H1 (cell line): ENCODE measurements at regions not wholly inside any gene's neighbourhood (a gene's known extent, or its start where the extent isn't known, plus 50 kb on each side); places are given as distances from the start of the nearest gene placed in this dataset.

Experiments used
- CEBPB ChIP-seq: IDR thresholded peaks from 2 replicates; pipeline ENCODE4 v1.6.1; 2012; ENCODE audit warnings: low read depth, low read length
- CHD1 ChIP-seq: IDR thresholded peaks from 2 replicates; pipeline ENCODE4 v1.6.1; 2012; ENCODE audit warnings: low read depth, low read length, improper control_type of control experiment
- EGR1 ChIP-seq: IDR thresholded peaks from 2 replicates; pipeline ENCODE4 v1.6.1; 2011; ENCODE audit warnings: low read depth, low read length, borderline replicate concordance
- HDAC2 ChIP-seq, 2 experiments: fragments of 300-600 bp in 1 of 2; sonication (generic) in 1 of 2; IDR thresholded peaks; 2 replicates each; pipeline ENCODE4 v1.6.1; 2011 to 2012; ENCODE audit warnings: low read depth in 2 of 2, low read length in 2 of 2, mild to moderate bottlenecking in 2 of 2, moderate library complexity in 2 of 2, borderline replicate concordance in 1 of 2, inconsistent platforms in 1 of 2
- KDM4A ChIP-seq: IDR thresholded peaks from one replicate; pipeline ENCODE4 v1.7.1; 2012; ENCODE audit warnings: low read depth, mild to moderate bottlenecking, moderate library complexity, low read length, inconsistent platforms; ENCODE audit not compliant: severe bottlenecking
- TBP ChIP-seq: IDR thresholded peaks from 2 replicates; pipeline ENCODE4 v1.6.1; 2011; ENCODE audit warnings: low read depth, low read length, improper control_type of control experiment
- TEAD4 ChIP-seq: IDR thresholded peaks from 2 replicates; pipeline ENCODE4 v1.6.1; 2012; ENCODE audit warnings: low read depth, low read length, inconsistent platforms, mixed read lengths
- ZNF274 ChIP-seq: IDR thresholded peaks from 2 replicates; pipeline ENCODE4 v1.7.0; 2012; ENCODE audit warnings: low read length, borderline replicate concordance; ENCODE audit errors: extremely low read depth

DNA sequence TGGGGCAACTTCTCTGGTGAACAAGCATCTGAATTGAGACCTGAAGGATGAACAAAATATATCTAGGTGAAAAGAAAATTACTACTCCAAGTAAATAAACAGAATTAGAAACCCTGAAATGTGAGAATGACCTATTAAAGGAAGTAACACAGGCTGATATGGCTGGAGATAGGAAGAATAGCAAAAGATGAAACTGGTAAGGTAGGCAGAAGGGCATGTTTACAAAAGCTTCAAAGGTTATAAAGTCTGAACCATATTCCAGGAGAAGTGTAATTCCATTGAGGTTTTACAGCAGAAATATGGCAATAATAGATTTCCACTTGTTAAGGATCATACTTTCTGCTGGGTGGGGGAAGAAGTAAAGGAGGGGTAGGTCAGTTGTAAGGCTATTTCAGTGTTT, 452.0 kb downstream of the GBA3 start (continued):
- TF ChIP-seq EGR1, result no peak
- TF ChIP-seq CEBPB, result no peak
- TF ChIP-seq CHD1, result no peak
- TF ChIP-seq TEAD4, result no peak
- no peak for TF ChIP-seq KDM4A
- no peak for TF ChIP-seq ZNF274
- TF ChIP-seq TBP, result no peak
- no peak for TF ChIP-seq HDAC2 (IDR thresholded peaks at IDR 0.05; ENCODE audit: borderline replicate concordance in 1 of 2, low read depth in 2 of 2, low read length in 2 of 2)
- TF ChIP-seq, all 59 proteins: peak for 0
